ENCODE measurements at regions not wholly inside any gene's neighbourhood (a gene's known extent, or its start where the extent isn't known, plus 50 kb on each side); places are given as distances from the start of the nearest gene placed in this dataset.

- DNase-seq, result no peak
- WGBS, 2 donors, result 91 to 95% methylated on average over 5 of the region's 5 CpGs
- H3K27me3 ChIP-seq, result no peaks in the 10 kb centered on the region
- TF ChIP-seq EP300 (IDR thresholded peaks at IDR 0.05), result no peak
- TF ChIP-seq POLR2AphosphoS5 (IDR thresholded peaks at IDR 0.05), result no peak
- TF ChIP-seq CTCF (IDR thresholded peaks at IDR 0.05), result no peak
- TF ChIP-seq POLR2A (IDR thresholded peaks at IDR 0.05), result no peak
- H3K4me3 ChIP-seq, result no peak overlapping the region
- peaks cover 0 to 7% (median 5%) of the 10 kb centered on the region in 4 donors for H3K4me1 ChIP-seq
- H3K9me3 ChIP-seq, result no peaks in the 10 kb centered on the region
- H3K27ac ChIP-seq, result no peak overlapping the region
- intact Hi-C loops (cut with DNase I), result no loop called here
- H3K36me3 ChIP-seq, result no peaks in the 10 kb centered on the region
These were observed 126.3 kb upstream of the DYRK2 start for GRCh38 chr12:67522222-67522621.

- Histone ChIP-seq H3K4me1 (no peaks in the 10 kb centered on the region), H3K27me3 (no peaks in the 10 kb centered on the region), H3K4me3 (no peak overlapping the region), H3K36me3 (no peaks in the 10 kb centered on the region), H3K9me3 (no peaks in the 10 kb centered on the region), H3K27ac (no peak overlapping the region)
- TF ChIP-seq POLR2A (IDR thresholded peaks at IDR 0.05) (no peak), POLR2AphosphoS5 (IDR thresholded peaks at IDR 0.05) (no peak), CTCF (IDR thresholded peaks at IDR 0.05) (no peak), EP300 (IDR thresholded peaks at IDR 0.05) (no peak)
- DNase-seq, result no peak
- intact Hi-C loops (cut with DNase I), result no loop called here
- WGBS, 2 donors, result 90 to 95% methylated on average over 6 of the region's 6 CpGs
These were observed 125.0 kb upstream of the DYRK2 start for GRCh38 chr12:67523538-67523937.

GRCh38 chr12:67524861-67525616 lies 123.5 kb upstream of the DYRK2 start:
- no peak for DNase-seq
- Histone ChIP-seq H3K27ac (no peak overlapping the region), H3K9me3 (no peaks in the 10 kb centered on the region), H3K4me1 (no peaks in the 10 kb centered on the region), H3K36me3 (no peaks in the 10 kb centered on the region), H3K4me3 (no peak overlapping the region), H3K27me3 (no peaks in the 10 kb centered on the region)
- intact Hi-C loops (cut with DNase I), result no loop called here
- no peak for TF ChIP-seq POLR2AphosphoS5 (IDR thresholded peaks at IDR 0.05)
- no peak for TF ChIP-seq POLR2A (IDR thresholded peaks at IDR 0.05)
- TF ChIP-seq CTCF (IDR thresholded peaks at IDR 0.05), result no peak
- TF ChIP-seq EP300 (IDR thresholded peaks at IDR 0.05), result no peak
- whole genome bisulfite sequencing, 2 donors, result 85 to 90% methylated on average over 11 of the region's 11 CpGs

GRCh38 chr12:67525617-67525884 lies 123.0 kb upstream of the DYRK2 start:
- no peak for TF ChIP-seq POLR2AphosphoS5 (IDR thresholded peaks at IDR 0.05)
- TF ChIP-seq CTCF (IDR thresholded peaks at IDR 0.05), result no peak
- TF ChIP-seq POLR2A (IDR thresholded peaks at IDR 0.05), result no peak
- no peak for TF ChIP-seq EP300 (IDR thresholded peaks at IDR 0.05)
- no peaks in the 10 kb centered on the region for H3K36me3 ChIP-seq
- 76 to 86% methylated on average over 1 of the region's 1 CpG for WGBS, 2 donors
- intact Hi-C loops (cut with DNase I), result no loop called here
- no peaks in the 10 kb centered on the region for H3K4me1 ChIP-seq
- no peaks in the 10 kb centered on the region for H3K27me3 ChIP-seq
- no peak overlapping the region for H3K27ac ChIP-seq
- no peak overlapping the region for H3K4me3 ChIP-seq
- H3K9me3 ChIP-seq, result no peaks in the 10 kb centered on the region
- DNase-seq, result no peak

- H3K4me3 ChIP-seq, result no peak overlapping the region
- no peaks in the 10 kb centered on the region for H3K36me3 ChIP-seq
- DNase-seq, result no peak
- no peak overlapping the region for H3K27ac ChIP-seq
- TF ChIP-seq POLR2AphosphoS5 (IDR thresholded peaks at IDR 0.05) (no peak), CTCF (IDR thresholded peaks at IDR 0.05) (no peak), POLR2A (IDR thresholded peaks at IDR 0.05) (no peak), EP300 (IDR thresholded peaks at IDR 0.05) (no peak)
- H3K27me3 ChIP-seq, result no peaks in the 10 kb centered on the region
- intact Hi-C loops (cut with DNase I), result no loop called here
- no peaks in the 10 kb centered on the region for H3K9me3 ChIP-seq
- H3K4me1 ChIP-seq, result no peaks in the 10 kb centered on the region
These were observed 122.4 kb upstream of the DYRK2 start for GRCh38 chr12:67526129-67526528.
